Right lobe of liver (tissue), 4 donors: ENCODE measurements at regions not wholly inside any gene's neighbourhood (a gene's known extent, or its start where the extent isn't known, plus 50 kb on each side); places are given as distances from the start of the nearest gene placed in this dataset.

ENCODE experiments used
- POLR2A ChIP-seq: fragments of 450-650 bp; IDR thresholded peaks from one replicate; pipeline ENCODE4 v1.6.1; 2017; ENCODE audit warnings: antibody characterized with exemption, mild to moderate bottlenecking
- TF ChIP-seq, protein P1 (sequence below), 4 donors: fragments of 200-600 bp in 3 of 4; fragments of 450-650 bp in 1 of 4; IDR thresholded peaks; one replicate each; pipeline versions ENCODE4 v1.5.1 to v1.8.0; 2016 to 2022; ENCODE audit warnings: antibody characterized with exemption in 4 of 4, mild to moderate bottlenecking in 2 of 4
- donor health status: DM: no; HTN: no; CAD: no.
- donor health status: DM: no; HTN: no; CAD: no.
- donor health status: DM: no; HTN: yes; CAD: no.

DNA sequence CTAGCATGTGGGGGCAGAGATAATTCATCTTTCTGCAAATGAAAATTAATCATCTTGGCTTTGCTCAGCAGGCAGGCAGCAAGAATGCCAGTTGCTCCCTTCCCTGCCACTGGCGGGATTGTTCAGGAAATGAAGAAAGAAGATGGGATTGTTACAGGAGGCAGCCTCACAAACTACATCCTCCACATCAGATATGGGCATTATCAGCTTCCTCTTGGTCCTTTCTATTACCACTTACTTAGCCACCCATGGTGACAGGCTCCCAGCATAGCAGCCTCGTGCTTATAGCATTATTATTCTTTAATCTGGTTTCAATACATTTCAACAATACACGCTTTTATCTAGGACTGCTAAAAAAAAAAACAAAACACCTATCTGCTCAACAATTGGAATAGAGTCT, 461.6 kb upstream of the ISX start:
- TF ChIP-seq, protein P1, sequence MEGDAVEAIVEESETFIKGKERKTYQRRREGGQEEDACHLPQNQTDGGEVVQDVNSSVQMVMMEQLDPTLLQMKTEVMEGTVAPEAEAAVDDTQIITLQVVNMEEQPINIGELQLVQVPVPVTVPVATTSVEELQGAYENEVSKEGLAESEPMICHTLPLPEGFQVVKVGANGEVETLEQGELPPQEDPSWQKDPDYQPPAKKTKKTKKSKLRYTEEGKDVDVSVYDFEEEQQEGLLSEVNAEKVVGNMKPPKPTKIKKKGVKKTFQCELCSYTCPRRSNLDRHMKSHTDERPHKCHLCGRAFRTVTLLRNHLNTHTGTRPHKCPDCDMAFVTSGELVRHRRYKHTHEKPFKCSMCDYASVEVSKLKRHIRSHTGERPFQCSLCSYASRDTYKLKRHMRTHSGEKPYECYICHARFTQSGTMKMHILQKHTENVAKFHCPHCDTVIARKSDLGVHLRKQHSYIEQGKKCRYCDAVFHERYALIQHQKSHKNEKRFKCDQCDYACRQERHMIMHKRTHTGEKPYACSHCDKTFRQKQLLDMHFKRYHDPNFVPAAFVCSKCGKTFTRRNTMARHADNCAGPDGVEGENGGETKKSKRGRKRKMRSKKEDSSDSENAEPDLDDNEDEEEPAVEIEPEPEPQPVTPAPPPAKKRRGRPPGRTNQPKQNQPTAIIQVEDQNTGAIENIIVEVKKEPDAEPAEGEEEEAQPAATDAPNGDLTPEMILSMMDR (IDR thresholded peaks at IDR 0.05) = no peak
- TF ChIP-seq POLR2A = no peak
